Esophagus mucosa (tissue), 1 donor: ENCODE measurements at regions not wholly inside any gene's neighbourhood (a gene's known extent, or its start where the extent isn't known, plus 50 kb on each side); places are given as distances from the start of the nearest gene placed in this dataset.

Experiments
- ATAC-seq: fragments of 200-7000 bp; cut with Tn5 transposase; one replicate; pipeline ENCODE4 v1.9.1; 2020
- donor health status: DM: yes; HTN: yes; CAD: no.

DNA sequence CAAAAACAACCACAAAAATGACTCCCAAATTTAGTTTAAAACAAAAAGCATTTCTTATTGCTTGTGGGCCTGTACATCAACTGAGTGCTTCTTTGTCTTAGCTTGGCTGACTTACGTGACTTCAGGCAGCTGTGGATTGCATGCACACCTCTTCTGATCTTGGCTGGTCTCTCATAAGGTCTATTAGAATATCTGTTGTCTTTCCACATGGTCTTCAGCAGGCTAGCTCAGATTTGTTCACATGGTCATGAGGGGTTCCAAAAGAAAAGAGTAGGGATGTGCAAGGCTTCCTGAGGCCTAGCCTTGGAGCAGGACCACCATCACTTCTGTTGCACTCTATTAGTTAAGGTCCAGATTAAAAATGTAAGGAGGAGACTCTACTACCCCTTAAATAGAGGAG lies 120.1 kb downstream of the LRRC70 start:
- ATAC-seq: no peak

DNA sequence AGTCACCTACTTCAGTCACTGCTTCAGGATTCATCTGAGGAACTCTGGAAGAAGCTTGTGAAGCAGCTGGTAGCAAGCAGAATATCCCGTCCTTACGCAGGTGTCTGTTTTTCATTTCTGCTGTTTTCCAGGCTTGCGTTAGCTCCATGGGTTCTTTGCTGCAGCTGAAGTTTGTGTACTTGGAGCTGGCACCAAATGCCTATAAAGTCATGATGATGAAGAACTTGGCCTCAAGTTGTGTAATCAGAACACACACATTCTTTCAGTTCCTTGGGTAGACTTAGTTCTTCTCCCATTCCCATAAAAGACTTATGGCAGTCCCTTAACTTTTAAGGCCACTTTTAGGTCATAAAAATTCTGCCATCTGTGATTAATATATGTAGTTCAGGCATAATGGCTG lies 116.7 kb downstream of the LRRC70 start:
- no peak for ATAC-seq

DNA sequence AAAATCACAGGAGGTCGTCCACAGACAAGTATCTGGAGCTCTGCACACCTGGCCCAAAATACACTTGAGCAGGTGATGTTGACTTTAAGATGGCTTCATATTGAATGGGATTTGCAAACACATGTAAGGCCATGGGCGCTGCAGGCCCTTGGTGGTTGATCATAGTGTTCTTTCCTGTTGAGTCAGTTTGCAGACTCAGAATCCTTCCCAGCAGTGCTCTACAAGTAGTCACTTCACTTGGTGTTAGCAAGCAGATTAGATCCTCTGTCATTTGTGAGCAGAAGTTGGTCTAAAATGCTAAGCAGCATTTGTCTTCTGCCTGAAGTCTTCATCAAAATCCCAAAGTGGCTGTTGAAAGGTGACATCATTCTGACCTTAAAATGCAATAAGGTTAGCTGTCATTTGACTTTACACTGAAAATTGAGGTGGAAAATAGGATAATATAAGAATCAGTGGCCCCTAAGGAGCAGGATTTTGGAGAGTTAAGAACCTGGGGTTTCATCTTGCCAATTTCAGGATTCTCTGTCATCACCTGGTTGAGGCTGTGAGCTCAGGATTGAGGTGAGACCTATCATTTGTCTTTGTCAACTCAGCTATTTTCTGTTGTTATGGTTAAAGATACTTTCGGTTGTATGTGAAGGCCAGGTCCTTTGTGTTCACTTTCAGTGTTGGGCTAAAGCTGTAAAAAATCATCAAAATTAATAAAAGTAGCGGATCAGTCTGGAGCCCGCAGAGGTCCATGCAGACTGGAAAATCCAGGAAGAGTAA lies 114.5 kb downstream of the LRRC70 start:
- no peak for ATAC-seq

DNA sequence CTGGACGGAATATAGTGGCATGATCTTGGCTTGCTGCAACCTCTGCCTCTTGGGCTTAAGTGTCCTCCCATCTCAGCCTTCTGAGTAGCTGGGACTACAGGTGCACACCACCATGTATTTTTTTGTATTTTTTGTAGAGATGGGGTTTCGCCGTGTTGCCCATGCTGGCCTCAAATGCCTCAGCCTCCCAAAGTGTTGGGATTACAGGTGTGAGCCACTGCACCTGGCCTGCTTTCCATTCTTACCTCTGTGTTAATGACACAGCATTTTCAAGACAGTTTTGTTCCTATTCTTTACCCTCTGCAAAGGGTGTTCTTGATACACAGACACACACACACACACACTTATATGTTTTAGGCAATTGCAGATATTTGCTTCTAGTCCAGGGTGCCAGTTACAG lies 113.3 kb downstream of the LRRC70 start:
- no peak for ATAC-seq

DNA sequence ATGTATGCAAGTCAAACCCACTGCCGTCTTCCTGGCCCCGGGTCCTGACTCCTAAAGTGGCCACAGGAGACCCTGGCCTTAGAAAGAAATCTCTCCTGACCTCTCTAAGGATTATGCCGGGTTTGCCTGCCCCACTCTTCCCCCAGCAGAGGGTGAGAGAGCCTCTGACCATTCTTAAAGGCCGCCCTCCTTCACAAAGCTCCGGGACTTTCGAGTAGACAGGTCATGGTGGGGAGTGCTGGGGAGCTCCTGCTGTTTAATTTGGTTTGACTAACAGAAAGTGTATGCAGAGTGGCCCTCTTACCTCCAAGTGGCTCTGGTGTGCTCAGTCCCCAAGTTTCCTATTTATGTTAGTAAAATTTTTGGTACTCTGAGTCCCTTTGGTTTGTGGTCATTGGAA lies 111.8 kb downstream of the LRRC70 start:
- ATAC-seq: no peak

DNA sequence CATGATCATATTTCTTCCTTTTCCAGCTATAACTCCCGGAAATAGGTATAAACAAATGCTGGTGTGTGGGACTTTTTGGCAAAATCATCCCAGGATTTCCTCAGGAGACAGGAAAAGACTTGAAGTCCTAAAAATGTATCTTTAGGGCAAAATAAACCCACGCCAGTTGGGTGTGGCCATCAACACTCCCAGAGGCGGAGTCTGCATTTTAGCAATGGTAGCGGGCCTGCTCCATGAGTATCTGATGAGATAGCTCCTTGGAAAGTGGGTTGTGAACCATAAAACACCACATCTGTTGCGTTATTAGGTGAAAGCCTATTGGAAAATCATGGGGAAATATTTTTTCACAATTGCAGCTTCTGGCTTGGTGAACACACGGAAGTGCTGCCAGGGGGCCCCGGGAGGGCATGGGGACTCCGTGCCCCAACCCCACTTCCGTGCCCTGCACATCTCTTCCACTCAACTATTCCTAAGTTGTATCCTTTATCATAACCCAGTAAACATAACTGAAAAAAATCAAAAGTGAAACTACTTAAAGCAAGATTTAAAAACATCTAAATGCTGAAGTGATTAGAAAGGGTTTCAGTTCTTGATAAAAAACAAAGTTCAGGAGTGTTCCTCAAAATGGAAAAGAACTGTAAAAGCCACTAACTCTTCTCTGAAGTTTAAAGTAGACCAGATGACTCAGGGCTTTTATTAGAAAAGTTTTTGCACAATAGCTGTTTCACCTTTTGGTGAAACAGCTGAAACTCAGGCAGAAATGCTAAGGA lies 111.2 kb downstream of the LRRC70 start:
- no peak for ATAC-seq

DNA sequence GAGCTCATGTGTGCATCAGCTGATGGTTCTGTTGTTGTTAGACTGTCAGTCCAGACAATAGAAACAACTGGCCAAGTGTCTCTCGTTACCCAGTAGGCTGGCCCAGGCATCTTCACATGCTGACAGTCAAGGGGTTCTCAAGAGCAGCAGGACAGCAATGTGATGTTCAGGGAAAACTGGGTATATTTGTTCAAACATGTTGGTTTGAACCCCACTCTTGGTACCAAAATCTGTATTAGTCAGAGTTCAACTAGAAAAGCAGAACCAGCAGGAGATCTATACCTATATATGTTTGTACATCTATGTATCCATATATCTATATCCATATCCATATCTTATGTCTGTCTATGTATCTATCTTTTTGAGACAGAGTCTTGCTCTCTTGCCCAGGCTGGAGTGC lies 108.1 kb downstream of the LRRC70 start:
- no peak for ATAC-seq

DNA sequence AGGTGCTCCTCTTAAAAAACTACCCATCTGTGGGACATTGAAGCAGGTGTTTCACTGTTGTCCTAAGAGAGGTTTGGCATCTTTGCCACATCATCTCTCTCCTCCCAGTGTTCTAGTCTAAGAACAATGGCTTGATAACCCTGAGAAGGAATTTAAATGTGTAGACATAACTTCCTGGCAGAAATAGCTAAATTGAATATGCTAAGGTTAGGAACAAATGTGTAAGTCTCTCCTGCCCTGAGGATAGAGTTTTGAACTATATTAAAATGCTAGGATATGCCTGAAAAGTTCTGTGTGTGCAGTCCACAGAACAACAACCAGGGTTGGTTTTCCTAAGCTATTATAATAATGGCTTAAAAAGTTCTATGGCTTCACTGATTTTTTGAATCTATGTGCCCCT lies 106.6 kb downstream of the LRRC70 start:
- ATAC-seq: no peak

DNA sequence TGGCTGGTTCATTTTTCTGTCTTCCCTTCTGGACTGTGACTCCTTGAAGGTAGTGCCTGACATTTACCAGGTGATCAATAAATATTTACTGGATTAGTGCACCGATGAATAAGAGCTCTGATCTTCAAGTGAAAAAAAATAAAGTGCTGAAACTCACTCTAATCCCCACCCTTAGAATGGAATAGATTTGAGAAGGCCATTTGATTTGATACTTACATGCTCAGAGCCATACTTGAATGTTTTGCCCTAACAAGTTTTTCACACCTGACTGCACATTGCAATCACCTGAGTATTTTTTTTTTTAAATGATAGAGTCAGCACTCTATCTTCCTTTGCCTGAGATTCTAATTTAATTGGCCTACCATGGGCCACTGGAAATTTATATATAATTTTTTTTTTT lies 105.7 kb downstream of the LRRC70 start:
- peak; percentile 77 for ATAC-seq

DNA sequence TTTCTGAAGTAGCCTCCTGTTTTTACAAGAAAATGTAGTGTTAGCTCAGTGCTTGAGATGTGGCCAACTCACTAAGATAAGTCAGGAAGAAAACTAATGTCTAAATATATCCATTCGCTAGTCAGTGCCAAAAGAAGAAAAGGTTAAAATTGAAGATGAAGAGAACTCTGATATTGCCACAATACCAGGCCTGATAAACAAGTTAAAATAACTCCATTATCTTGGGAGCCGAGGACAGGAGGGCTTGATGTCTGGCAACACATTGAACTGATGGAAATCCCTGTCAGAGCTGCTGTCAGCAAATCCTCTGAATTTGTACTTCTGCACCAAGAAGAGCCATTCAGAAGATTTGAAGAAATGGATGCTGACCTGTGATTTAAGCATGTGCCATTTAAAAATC lies 103.4 kb downstream of the LRRC70 start:
- ATAC-seq: no peak

DNA sequence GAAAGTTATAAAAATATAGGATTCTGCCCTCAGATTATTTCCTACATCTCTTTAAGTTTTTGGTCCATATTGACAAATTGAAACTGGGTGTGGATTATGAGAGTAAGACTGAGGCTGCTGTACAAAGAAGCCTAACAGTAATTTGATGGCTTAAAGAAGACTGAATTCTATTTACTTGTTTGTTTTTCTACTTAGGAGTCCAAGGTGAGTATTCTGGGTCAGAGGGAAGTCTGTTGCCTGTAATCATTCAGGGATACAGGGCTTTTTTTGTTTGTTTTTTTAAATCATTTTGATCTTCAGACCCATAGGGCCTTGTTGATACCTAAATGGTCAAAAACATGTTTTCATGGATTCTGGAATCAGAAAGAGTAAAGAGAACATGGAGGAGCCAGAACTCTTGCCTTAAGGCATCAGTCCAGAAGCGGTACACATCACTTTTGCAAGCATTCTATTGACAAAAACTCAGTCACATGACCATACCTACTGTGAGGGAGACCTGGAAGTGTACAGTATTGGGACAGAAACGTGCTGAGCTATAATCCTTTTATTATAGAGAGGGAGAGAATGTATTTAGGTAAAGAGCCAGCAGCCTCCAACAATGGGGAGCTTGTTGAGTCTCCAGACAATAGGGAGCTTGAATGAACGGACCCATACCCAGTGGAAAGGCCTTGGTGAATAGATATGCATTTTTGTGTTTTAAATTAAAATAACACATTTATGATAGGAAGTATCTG lies 102.7 kb downstream of the LRRC70 start:
- no peak for ATAC-seq

DNA sequence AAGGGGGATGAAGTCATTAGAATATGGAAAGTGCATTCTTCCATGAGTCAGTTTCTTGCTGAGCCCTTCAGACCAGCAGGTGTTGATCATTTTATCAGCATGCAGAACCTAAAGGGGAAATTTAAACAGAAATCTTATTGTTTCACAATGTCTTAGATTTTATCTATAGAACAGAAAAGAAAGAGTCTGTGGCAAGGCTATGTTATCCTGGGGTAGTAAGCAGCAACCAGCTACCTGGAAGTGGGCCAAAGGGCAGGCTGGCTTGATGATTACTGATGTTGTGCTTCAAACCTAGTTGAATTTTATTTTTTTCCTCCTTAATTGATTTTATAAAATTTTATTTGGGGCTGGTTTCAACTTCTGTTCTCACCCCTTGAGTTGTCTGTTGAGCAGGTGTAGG lies 101.5 kb downstream of the LRRC70 start:
- ATAC-seq: no peak
